B cell (primary cell): ENCODE measurements at regions not wholly inside any gene's neighbourhood (a gene's known extent, or its start where the extent isn't known, plus 50 kb on each side); places are given as distances from the start of the nearest gene placed in this dataset.
"Not testable (repeated sequence)": the region's sequence is repeated elsewhere in the genome, so short reads cannot be mapped to it uniquely, and the experiment has no call there.

ENCODE experiments used
- CTCF ChIP-seq: fragments of 200-600 bp; IDR thresholded peaks from one replicate; pipeline ENCODE4 v1.8.0; 2022; ENCODE audit warnings: antibody characterized with exemption, mild to moderate bottlenecking
- EZH2 ChIP-seq: IDR thresholded peaks from 2 replicates; pipeline ENCODE4 v1.6.1; 2012; ENCODE audit warnings: borderline replicate concordance, low read depth, mild to moderate bottlenecking, moderate library complexity, low read length; ENCODE audit not compliant: insufficient read depth, poor library complexity, severe bottlenecking

DNA sequence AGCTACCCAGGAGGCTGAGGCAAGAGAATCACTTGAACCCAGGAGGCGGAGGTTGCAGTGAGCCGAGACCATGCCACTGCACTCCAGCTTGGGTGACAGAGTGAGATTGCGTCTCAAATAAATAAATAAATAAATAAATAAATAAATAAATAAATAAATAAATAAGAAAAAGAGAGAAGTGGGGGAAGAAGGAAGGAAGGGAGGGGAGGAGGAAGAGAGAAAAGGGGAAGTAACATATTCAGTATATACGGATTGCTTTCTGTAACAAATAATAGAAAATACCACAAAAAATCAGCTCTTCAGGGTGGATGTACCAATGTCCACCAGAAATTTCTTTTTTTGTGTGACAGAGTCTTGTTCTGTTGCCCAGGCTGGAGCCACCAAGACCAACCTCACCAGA lies 78.1 kb upstream of the SNX2 start:
- TF ChIP-seq CTCF, EZH2: not testable (repeated sequence)
